ENCODE measurements at regions not wholly inside any gene's neighbourhood (a gene's known extent, or its start where the extent isn't known, plus 50 kb on each side); places are given as distances from the start of the nearest gene placed in this dataset.

DNA sequence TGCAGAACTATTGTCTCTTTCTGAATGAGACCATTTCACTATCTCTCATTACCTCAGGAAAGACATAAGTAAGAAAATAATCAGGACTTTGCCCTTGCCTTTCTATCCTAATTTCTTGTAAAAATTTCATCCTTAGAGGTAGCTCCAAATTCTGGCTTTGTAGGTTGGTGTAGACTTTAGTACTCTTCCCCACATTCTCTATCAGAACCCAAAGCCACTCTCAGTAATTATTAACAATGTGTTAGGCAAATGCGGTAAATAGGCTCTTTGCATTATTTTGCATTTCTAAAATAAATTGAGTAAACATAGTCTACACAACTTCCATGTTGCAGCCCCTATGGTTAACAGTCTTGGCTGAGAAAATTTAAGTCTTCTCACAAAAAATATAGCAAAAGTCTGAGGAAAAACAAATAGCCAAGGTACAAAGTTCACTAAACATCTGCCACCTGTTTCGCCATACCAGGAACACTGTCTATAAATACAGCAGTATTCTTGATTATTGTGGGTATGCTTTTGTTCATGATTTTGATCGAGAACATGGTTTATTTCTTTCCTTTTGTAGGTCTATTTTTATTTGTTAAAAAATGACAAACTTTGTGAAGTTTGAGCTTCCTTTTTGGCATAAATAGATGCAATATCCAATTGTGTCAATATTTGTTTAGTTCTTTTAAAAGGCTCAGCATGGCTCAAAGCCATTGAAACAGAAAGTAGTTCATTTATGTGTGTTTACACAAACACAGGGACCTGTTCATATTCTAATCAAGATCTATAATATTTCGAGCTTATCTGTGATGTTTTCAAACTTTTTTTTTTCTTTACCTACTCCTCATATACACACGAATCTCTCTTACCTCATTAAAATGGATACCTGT, 1061.5 kb downstream of the CNTNAP5 start (continued):
- TF ChIP-seq MAZ (IDR thresholded peaks at IDR 0.05; ENCODE audit: borderline replicate concordance, low read depth, low read length) (no peak), MAZ (CRISPR knock-in tag; IDR thresholded peaks at IDR 0.05; ENCODE audit: low read depth) (no peak), CEBPG (CRISPR knock-in tag; IDR thresholded peaks at IDR 0.05) (peak; percentile 75), ZNF768 (CRISPR knock-in tag; IDR thresholded peaks at IDR 0.05) (no peak), FOXA3 (CRISPR knock-in tag; IDR thresholded peaks at IDR 0.05) (peak; percentile 77), SRSF1 (optimal IDR thresholded peaks at IDR 0.05; ENCODE audit: low read depth, low read length) (no peak), CEBPB (IDR thresholded peaks at IDR 0.05; ENCODE audit: borderline replicate concordance, low read depth, low read length) (peak; percentile 88), MEIS1 (CRISPR knock-in tag; IDR thresholded peaks at IDR 0.05; ENCODE audit: borderline replicate concordance) (no peak), ZNF512B (CRISPR knock-in tag; IDR thresholded peaks at IDR 0.05; ENCODE audit: borderline replicate concordance) (no peak), ZSCAN30 (CRISPR knock-in tag; IDR thresholded peaks at IDR 0.05) (no peak), SPEN (CRISPR knock-in tag; IDR thresholded peaks at IDR 0.05; ENCODE audit: low read depth) (no peak), PRPF4 (IDR thresholded peaks at IDR 0.05; ENCODE audit: low read depth, low read length, poor library complexity, severe bottlenecking) (no peak), ZNF326 (CRISPR knock-in tag; IDR thresholded peaks at IDR 0.05; ENCODE audit: borderline replicate concordance) (no peak), ZNF343 (CRISPR knock-in tag; IDR thresholded peaks at IDR 0.05) (no peak), ZNF678 (CRISPR knock-in tag; IDR thresholded peaks at IDR 0.05) (no peak), NFIC (IDR thresholded peaks at IDR 0.05; ENCODE audit: low read length) (no peak; the same call in 1 of the 2 replicates), CREM (IDR thresholded peaks at IDR 0.05) (peak; percentile 14; the same call in 1 of the 2 replicates), CREM (CRISPR knock-in tag; IDR thresholded peaks at IDR 0.05) (no peak), HNF1A (IDR thresholded peaks at IDR 0.05; ENCODE audit: low read depth) (no peak), HNF1A (CRISPR knock-in tag; IDR thresholded peaks at IDR 0.05; ENCODE audit: borderline replicate concordance) (no peak), TFAP4 (IDR thresholded peaks at IDR 0.05; ENCODE audit: borderline replicate concordance, low read depth) (peak; percentile 90)

Data from HepG2 (cell line).